ENCODE measurements at regions not wholly inside any gene's neighbourhood (a gene's known extent, or its start where the extent isn't known, plus 50 kb on each side); places are given as distances from the start of the nearest gene placed in this dataset.
"Not testable (repeated sequence)": the region's sequence is repeated elsewhere in the genome, so short reads cannot be mapped to it uniquely, and the experiment has no call there.

DNA sequence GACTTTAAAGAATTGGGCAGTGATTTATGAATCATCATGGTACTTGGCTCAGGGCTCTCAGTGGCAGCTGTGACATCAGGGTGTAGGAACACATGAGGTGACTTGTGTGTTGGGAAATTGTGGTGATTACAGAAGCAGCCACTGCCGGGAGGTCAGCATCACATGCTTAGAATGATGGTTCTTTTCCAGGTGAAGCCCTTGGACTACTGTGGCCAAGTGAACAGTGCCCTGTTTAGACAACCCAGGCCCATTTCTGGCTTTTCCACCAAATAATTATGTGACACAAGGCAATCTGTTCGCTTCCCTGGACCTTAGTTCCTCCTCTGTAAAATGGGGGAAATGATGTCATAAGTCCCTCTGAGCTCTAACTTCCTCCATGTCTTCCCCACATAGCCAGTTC is 139.7 kb upstream of the ROPN1 start:
- DNase-seq, result no peak
- Mint-ChIP-seq H3K4me3 (no peak overlapping the region), H3K36me3 (no peaks in the 10 kb centered on the region), H3K27me3 (peaks cover 25 to 42% (median 25%) of the 10 kb centered on the region in 3 donors), H3K4me1 (peaks cover 0 to 2% (median 0%) of the 10 kb centered on the region in 3 donors), H3K27ac (no peak overlapping the region), H3K9me3 (peaks cover 0 to 3% (median 0%) of the 10 kb centered on the region in 7 donors)
- ATAC-seq (ENCODE audit: low read depth in 2 of 2), result no peak

GRCh38 chr3:124132813-124133212 is 140.9 kb upstream of the ROPN1 start:
- no peaks in the 10 kb centered on the region for H3K36me3 Mint-ChIP-seq
- H3K4me1 Mint-ChIP-seq, result peaks cover 0 to 2% (median 0%) of the 10 kb centered on the region in 3 donors
- peaks cover 0 to 3% (median 0%) of the 10 kb centered on the region in 7 donors for H3K9me3 Mint-ChIP-seq
- no peak overlapping the region for H3K27ac Mint-ChIP-seq
- peaks cover 23 to 46% (median 34%) of the 10 kb centered on the region in 3 donors for H3K27me3 Mint-ChIP-seq
- DNase-seq (no peak), ATAC-seq (ENCODE audit: low read depth in 2 of 2) (no peak)
- H3K4me3 Mint-ChIP-seq, result no peak overlapping the region

DNA sequence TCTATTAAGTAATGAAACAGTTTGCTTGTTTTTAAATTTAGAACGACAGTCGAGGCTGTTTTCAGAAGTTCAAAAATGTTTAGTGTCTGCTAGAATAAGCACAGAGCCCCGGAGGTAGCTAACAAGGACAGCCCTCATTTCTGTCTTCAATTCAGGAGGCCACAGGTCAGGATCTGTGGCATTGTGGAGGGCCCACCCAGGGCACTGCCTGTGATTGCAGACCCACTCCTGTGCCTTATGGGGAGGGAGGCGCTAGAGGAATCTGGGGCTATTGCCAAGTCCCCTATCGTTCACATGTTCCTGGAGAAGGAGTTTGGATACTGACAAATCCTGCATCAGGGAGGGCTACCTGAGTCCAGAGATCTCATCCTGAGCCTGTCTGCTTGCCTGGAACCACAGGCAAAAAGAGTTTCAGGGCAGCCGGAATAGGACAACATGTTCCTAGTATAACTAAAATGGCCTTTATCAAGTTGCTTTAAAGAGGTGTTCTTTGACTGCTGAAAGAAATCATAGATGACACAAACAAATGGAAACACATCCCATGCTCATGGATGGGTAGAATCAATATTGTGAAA is 141.5 kb upstream of the ROPN1 start:
- Mint-ChIP-seq H3K4me1 (peaks cover 0 to 2% (median 0%) of the 10 kb centered on the region in 3 donors), H3K27ac (peak overlapping the region in 1 of 6 donors; percentile 17), H3K27me3 (peaks cover 23 to 51% (median 32%) of the 10 kb centered on the region in 3 donors), H3K4me3 (no peak overlapping the region), H3K9me3 (peaks cover 0 to 3% (median 0%) of the 10 kb centered on the region in 7 donors), H3K36me3 (no peaks in the 10 kb centered on the region)
- DNase-seq, result no peak
- no peak for ATAC-seq (ENCODE audit: low read depth in 2 of 2)

DNA sequence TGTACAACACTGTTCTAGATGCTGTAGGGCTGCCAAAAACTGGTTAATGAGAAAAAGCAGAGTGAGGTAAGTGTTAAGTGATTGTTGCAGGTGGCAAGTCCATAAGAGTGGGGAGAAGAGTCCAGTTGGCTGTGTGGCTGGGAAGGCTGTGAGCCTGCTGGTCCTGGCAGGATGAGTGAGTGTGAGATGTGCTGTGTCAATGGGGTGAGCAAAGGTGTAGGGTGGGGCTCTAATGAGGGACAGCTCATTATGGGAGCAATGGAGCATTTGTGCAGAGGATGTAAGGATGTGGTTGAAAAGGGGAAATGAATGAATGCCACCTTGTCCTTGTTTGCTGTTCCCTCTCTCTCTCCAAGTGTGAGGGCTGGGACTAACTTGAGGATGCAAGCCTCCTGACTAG is 145.3 kb upstream of the ROPN1 start:
- Mint-ChIP-seq H3K4me1 (no peaks in the 10 kb centered on the region), H3K9me3 (peaks cover 0 to 3% (median 0%) of the 10 kb centered on the region in 7 donors), H3K27me3 (peaks cover 11 to 26% (median 16%) of the 10 kb centered on the region in 3 donors), H3K27ac (no peak overlapping the region), H3K36me3 (no peaks in the 10 kb centered on the region), H3K4me3 (no peak overlapping the region)
- no peak for ATAC-seq (ENCODE audit: low read depth in 2 of 2)
- DNase-seq, result no peak

DNA sequence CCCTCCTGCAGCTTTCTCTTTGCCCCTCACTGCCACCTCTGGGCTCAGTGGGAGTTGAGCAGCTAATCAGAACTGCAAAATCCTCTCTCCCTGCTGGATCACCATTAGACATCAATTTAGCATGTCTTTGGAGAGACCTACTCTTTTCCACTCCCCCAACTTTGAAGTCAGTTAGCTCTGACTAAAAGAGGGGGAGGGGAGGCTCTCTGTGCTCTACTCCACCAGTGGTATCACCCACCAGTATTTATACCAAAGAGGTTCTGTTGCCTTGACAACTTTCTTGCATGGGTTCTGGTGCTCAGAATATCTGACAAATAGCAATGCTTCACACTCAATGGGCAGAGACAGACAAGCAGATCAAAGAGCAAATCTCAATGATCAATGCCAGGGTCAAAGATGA is 146.2 kb upstream of the ROPN1 start:
- Mint-ChIP-seq H3K36me3 (no peaks in the 10 kb centered on the region), H3K4me3 (no peak overlapping the region), H3K4me1 (no peaks in the 10 kb centered on the region), H3K27me3 (peaks cover 11 to 25% (median 14%) of the 10 kb centered on the region in 3 donors), H3K27ac (no peak overlapping the region), H3K9me3 (peaks cover 0 to 3% (median 0%) of the 10 kb centered on the region in 7 donors)
- ATAC-seq (ENCODE audit: low read depth in 2 of 2) (no peak), DNase-seq (no peak)

- no peak for ATAC-seq (ENCODE audit: low read depth in 2 of 2)
- Mint-ChIP-seq H3K27ac (no peak overlapping the region), H3K9me3 (no peaks in the 10 kb centered on the region), H3K4me1 (no peaks in the 10 kb centered on the region), H3K27me3 (peaks cover 21 to 28% (median 22%) of the 10 kb centered on the region in 3 donors), H3K36me3 (no peaks in the 10 kb centered on the region), H3K4me3 (no peak overlapping the region)
- DNase-seq, result no peak
Observed at GRCh38 chr3:124140746-124141145, 148.8 kb upstream of the ROPN1 start.

DNA sequence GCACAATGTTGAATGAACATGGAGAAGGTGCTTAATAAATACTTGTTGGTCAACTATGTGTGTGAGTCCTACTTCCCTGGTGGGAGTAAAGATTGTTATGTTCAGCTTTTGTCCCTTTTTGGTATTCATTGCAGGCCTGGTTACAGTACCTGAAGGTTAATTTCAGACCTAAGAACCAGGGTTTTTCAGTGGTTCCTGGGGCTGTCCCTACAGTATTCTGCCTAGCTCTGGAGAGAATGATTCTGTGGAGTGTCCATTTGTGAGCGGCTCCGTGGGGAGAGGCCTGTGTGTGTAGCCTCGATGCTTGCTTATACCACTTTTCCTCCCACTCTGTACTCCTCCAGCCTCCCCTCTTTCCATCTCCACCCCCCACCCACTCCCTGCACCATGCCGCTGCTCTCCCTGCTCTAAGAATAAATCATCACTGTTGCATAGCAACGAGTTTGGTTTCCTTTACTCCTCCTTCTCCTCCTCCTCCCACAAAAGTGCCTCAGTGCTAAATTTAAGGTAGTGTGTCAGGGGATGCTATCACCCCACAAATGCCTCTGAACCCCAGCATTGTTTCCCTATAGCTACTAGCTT is 150.6 kb upstream of the ROPN1 start:
- no peak overlapping the region for H3K4me3 Mint-ChIP-seq
- ATAC-seq (ENCODE audit: low read depth in 2 of 2) (no peak), DNase-seq (no peak)
- H3K9me3 Mint-ChIP-seq, result no peaks in the 10 kb centered on the region
- no peaks in the 10 kb centered on the region for H3K4me1 Mint-ChIP-seq
- H3K36me3 Mint-ChIP-seq, result no peaks in the 10 kb centered on the region
- peaks cover 12 to 32% (median 24%) of the 10 kb centered on the region in 3 donors for H3K27me3 Mint-ChIP-seq
- no peak overlapping the region for H3K27ac Mint-ChIP-seq

GRCh38 chr3:124143047-124143446 is 151.1 kb upstream of the ROPN1 start:
- no peaks in the 10 kb centered on the region for H3K36me3 Mint-ChIP-seq
- DNase-seq (no peak), ATAC-seq (ENCODE audit: low read depth in 2 of 2) (no peak)
- no peaks in the 10 kb centered on the region for H3K9me3 Mint-ChIP-seq
- no peak overlapping the region for H3K4me3 Mint-ChIP-seq
- H3K27ac Mint-ChIP-seq, result no peak overlapping the region
- H3K27me3 Mint-ChIP-seq, result peaks cover 17 to 36% (median 26%) of the 10 kb centered on the region in 3 donors
- H3K4me1 Mint-ChIP-seq, result no peaks in the 10 kb centered on the region

DNA sequence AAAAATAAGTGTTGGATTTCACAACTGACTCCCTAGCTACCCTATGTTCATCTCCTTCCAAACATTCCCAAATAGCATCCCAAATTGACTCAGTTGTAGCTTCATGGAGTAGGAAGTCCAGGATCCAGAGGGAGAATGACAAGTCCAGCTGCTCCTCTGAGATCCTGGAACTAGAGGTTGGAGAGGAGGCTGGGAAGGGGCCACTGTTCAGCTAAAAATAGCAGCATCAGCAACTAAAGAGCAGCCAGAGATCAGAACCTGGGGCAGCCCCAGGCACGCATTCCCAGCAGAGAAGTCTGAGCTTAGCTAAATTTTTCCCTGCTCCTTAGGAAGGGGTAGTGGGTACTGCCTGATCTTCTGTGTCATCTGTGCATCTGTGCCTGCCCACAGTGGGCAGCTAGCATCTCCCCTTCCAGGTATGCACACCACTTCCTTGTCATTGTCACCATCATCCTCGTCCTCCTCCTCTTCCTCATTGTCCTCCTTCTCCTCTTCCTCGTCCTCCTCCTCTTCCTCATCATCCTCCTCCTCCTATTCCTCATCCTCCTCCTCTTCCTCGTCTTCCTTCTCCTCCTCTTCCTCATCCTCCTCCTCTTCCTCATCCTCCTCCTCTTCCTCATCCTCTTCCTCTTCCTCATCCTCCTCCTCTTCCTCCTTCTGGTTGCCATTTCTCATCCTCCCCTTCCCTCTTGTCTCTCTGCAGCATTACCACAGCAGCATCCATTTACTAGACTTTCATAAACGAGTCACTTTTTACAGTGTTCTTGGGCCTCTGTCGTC is 152.3 kb upstream of the ROPN1 start:
- H3K27me3 Mint-ChIP-seq, result peaks cover 21 to 32% (median 22%) of the 10 kb centered on the region in 3 donors
- H3K36me3 Mint-ChIP-seq, result no peaks in the 10 kb centered on the region
- DNase-seq, result no peak
- H3K4me3 Mint-ChIP-seq, result no peak overlapping the region
- H3K4me1 Mint-ChIP-seq, result no peaks in the 10 kb centered on the region
- H3K9me3 Mint-ChIP-seq, result no peaks in the 10 kb centered on the region
- H3K27ac Mint-ChIP-seq, result no peak overlapping the region
- no peak for ATAC-seq (ENCODE audit: low read depth in 2 of 2)

DNA sequence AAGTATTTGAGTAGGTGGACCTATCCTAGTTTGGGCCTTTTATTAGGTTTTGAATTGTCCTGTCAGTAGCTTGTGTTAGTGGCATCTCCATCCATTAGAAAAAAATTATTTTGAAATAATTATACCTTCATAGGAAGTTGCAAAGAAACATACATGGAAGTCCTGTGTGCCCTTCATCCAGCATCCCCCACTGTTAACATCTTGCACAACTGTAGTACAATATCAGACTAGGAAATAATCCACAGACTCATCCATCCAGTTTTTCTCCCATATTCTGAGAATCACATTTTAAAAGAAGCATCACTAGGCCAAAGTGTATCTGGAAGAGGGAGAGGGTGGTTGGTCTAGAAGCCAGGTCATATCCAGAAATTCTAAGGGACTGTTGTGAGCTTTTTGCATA is 155.5 kb upstream of the ROPN1 start:
- ATAC-seq (ENCODE audit: low read depth in 2 of 2) (no peak), DNase-seq (no peak)
- Mint-ChIP-seq H3K27ac (no peak overlapping the region), H3K36me3 (no peaks in the 10 kb centered on the region), H3K9me3 (peaks cover 0 to 2% (median 0%) of the 10 kb centered on the region in 7 donors), H3K27me3 (peaks cover 22 to 32% (median 22%) of the 10 kb centered on the region in 3 donors), H3K4me3 (no peak overlapping the region), H3K4me1 (no peaks in the 10 kb centered on the region)

DNA sequence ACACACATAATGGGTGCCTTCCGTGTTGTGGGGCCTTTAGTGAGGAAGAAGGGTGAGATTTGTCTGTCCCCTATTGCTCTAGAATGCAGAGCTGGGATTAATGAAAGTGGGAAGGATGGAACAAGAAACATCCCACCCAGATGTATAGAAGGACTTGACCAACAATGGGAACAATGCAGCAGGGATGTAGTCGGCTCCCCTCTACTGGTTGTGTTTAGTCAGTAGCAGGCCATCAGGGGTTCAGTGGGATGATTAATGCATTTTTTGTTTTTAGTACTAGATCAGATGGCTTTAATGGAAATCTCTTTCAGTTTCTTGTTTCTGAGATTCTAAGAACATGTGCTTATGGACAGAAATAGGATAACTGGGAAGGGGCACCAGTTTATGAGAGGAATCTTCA is 156.0 kb upstream of the ROPN1 start:
- Mint-ChIP-seq H3K36me3 (no peaks in the 10 kb centered on the region), H3K4me3 (no peak overlapping the region), H3K27me3 (peaks cover 22 to 32% (median 22%) of the 10 kb centered on the region in 3 donors), H3K9me3 (peaks cover 0 to 2% (median 0%) of the 10 kb centered on the region in 7 donors), H3K27ac (no peak overlapping the region), H3K4me1 (no peaks in the 10 kb centered on the region)
- DNase-seq (no peak), ATAC-seq (ENCODE audit: low read depth in 2 of 2) (no peak)

DNA sequence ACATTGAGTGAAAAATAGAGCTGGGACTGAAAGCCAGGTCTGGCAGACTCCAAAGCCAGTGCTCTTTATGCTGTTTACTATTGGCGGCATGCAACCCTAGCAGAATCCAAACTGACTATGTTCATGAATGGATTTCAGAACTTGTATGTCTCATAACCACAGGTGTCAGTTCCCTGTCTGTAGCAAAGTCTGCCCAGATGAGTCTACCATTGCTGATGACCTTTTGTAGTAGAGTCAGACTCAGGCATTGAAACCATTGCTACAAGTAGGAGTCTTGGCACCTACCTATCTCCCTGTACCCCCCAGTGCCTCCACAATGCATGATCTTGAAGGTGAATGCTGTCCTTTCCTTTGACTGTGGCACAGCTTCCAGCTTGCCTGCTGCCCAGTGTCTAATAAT is 157.2 kb upstream of the ROPN1 start:
- H3K27ac Mint-ChIP-seq, result no peak overlapping the region
- H3K4me1 Mint-ChIP-seq, result no peaks in the 10 kb centered on the region
- no peak overlapping the region for H3K4me3 Mint-ChIP-seq
- H3K9me3 Mint-ChIP-seq, result peaks cover 0 to 3% (median 0%) of the 10 kb centered on the region in 7 donors
- no peak for DNase-seq
- peaks cover 20 to 32% (median 22%) of the 10 kb centered on the region in 3 donors for H3K27me3 Mint-ChIP-seq
- H3K36me3 Mint-ChIP-seq, result no peaks in the 10 kb centered on the region
- no peak for ATAC-seq (ENCODE audit: low read depth in 2 of 2)

- no peak for ATAC-seq (ENCODE audit: low read depth in 2 of 2)
- Mint-ChIP-seq H3K4me1 (no peaks in the 10 kb centered on the region), H3K36me3 (no peaks in the 10 kb centered on the region), H3K9me3 (peaks cover 0 to 4% (median 0%) of the 10 kb centered on the region in 7 donors), H3K27me3 (peaks cover 13 to 27% (median 17%) of the 10 kb centered on the region in 3 donors), H3K4me3 (no peak overlapping the region), H3K27ac (no peak overlapping the region)
- DNase-seq, result no peak
Observed at GRCh38 chr3:124149771-124150170, 157.8 kb upstream of the ROPN1 start.

DNA sequence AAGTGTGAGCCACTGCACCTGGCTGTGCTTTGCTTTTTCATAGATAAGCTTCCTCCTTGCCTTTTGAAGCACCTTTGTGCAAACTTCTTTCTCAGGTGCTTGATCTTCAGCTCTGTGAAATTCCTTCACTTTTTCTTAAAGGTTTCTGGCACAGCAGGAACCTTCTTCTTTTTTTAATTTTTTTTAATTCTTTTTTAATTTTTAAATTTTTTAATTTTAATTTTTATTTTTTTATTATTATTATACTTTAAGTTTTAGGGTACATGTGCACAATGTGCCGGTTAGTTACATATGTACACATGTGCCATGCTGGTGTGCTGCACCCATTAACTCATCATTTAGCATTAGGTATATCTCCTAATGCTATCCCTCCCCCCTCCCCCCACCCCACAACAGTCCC is 161.0 kb upstream of the ROPN1 start:
- not testable (repeated sequence) for H3K4me1 Mint-ChIP-seq, H3K27ac Mint-ChIP-seq, H3K4me3 Mint-ChIP-seq

More for the DNA sequence above, 161.0 kb upstream of the ROPN1 start:
- peaks cover 6 to 16% (median 8%) of the 10 kb centered on the region in 3 donors for H3K27me3 Mint-ChIP-seq
- DNase-seq; H3K36me3 Mint-ChIP-seq; ATAC-seq (ENCODE audit: low read depth in 2 of 2); H3K9me3 Mint-ChIP-seq: not testable (repeated sequence)
